Sigmoid colon (tissue), 6 donors: ENCODE measurements at regions not wholly inside any gene's neighbourhood (a gene's known extent, or its start where the extent isn't known, plus 50 kb on each side); places are given as distances from the start of the nearest gene placed in this dataset.

Experiments used
- DNase-seq: peaks from one replicate; pipeline ENCODE4 v3.0.0-alpha.2; 2019
- H3K27ac ChIP-seq, 4 donors: fragments of 200-600 bp; sonication (generic); one replicate each; pipeline ENCODE4 v1.5.1; 2016 to 2019; ENCODE audit warnings: mild to moderate bottlenecking in 1 of 4
- H3K27me3 ChIP-seq, 3 donors: fragments of 200-600 bp; sonication (generic); one replicate each; pipeline ENCODE4 v1.5.1; 2019; ENCODE audit warnings: mild to moderate bottlenecking in 1 of 3
- H3K36me3 ChIP-seq, 4 donors: fragments of 200-600 bp; sonication (generic); one replicate each; pipeline ENCODE4 v1.5.1; 2016 to 2019
- H3K4me1 ChIP-seq, 4 donors: fragments of 200-600 bp; sonication (generic); one replicate each; pipeline ENCODE4 v1.5.1; 2017 to 2019
- H3K4me3 ChIP-seq, 4 donors: fragments of 200-600 bp; sonication (generic); one replicate each; pipeline ENCODE4 v1.5.1; 2017 to 2019; ENCODE audit warnings: mild to moderate bottlenecking in 2 of 4, moderate library complexity in 1 of 4
- H3K9me3 ChIP-seq, 4 donors: fragments of 200-600 bp in 3 of 4; sonication (generic) in 3 of 4; one replicate each; pipeline versions ENCODE4 v1.5.1 to v1.6.1; 2013 to 2019
- CTCF ChIP-seq, 4 experiments: fragments of 450-650 bp in 3 of 4; fragments of 200-600 bp in 1 of 4; IDR thresholded peaks; one replicate each; pipeline ENCODE4 v1.5.1; 2016 to 2019; ENCODE audit warnings: antibody characterized with exemption in 4 of 4, mild to moderate bottlenecking in 3 of 4, moderate library complexity in 2 of 4
- EP300 ChIP-seq, 4 donors: sonication (generic); formaldehyde crosslinking; IDR thresholded peaks; one replicate each; pipeline ENCODE4 v1.6.1; 2017; ENCODE audit warnings: antibody characterized with exemption in 4 of 4
- POLR2A ChIP-seq, 2 donors: fragments of 450-650 bp; IDR thresholded peaks; one replicate each; pipeline ENCODE4 v1.6.1; 2016; ENCODE audit warnings: antibody characterized with exemption in 2 of 2, mild to moderate bottlenecking in 2 of 2, moderate library complexity in 2 of 2
- POLR2AphosphoS5 ChIP-seq, 4 donors: sonication (generic); formaldehyde crosslinking; IDR thresholded peaks; one replicate each; pipeline ENCODE4 v1.6.1; 2017; ENCODE audit warnings: antibody characterized with exemption in 4 of 4
- whole genome bisulfite sequencing, 2 donors: extraction: QIAGEN DNeasy Blood & Tissue Kit; methylation state at CpG; one replicate each; pipeline ENCODE4 v1.1.7; 2013; 5-methylcytosine and 5-hydroxymethylcytosine counted together
- intact Hi-C: fragments of 100-400 bp; cut with DNase I; formaldehyde crosslinking; loops from one replicate; pipeline ENCODE4 v1.15.1; 2023
- donor health status: healthy with polysubstance abuse.
- donor health status: healthy.

- no peak overlapping the region for H3K27ac ChIP-seq
- no peaks in the 10 kb centered on the region for H3K9me3 ChIP-seq
- H3K27me3 ChIP-seq, result no peaks in the 10 kb centered on the region
- H3K36me3 ChIP-seq, result no peaks in the 10 kb centered on the region
- DNase-seq, result no peak
- no peak overlapping the region for H3K4me3 ChIP-seq
- intact Hi-C loops, result no loop called here
- H3K4me1 ChIP-seq, result no peaks in the 10 kb centered on the region
- TF ChIP-seq POLR2AphosphoS5 (IDR thresholded peaks at IDR 0.05) (no peak), EP300 (IDR thresholded peaks at IDR 0.05) (no peak), CTCF (IDR thresholded peaks at IDR 0.05) (no peak), POLR2A (IDR thresholded peaks at IDR 0.05) (no peak)
- WGBS, 2 donors, result 91 to 93% methylated on average over 8 of the region's 8 CpGs
Observed at GRCh38 chr5:130350131-130350530, 445.9 kb downstream of the CHSY3 start.

- 48 to 73% methylated on average over 7 of the region's 7 CpGs for WGBS, 2 donors
- Histone ChIP-seq H3K27ac (no peak overlapping the region), H3K9me3 (no peaks in the 10 kb centered on the region), H3K36me3 (no peaks in the 10 kb centered on the region), H3K4me3 (no peak overlapping the region), H3K27me3 (no peaks in the 10 kb centered on the region), H3K4me1 (no peaks in the 10 kb centered on the region)
- no peak for DNase-seq
- intact Hi-C loops, result no loop called here
- TF ChIP-seq CTCF (IDR thresholded peaks at IDR 0.05) (no peak), POLR2A (IDR thresholded peaks at IDR 0.05) (no peak), EP300 (IDR thresholded peaks at IDR 0.05) (no peak), POLR2AphosphoS5 (IDR thresholded peaks at IDR 0.05) (no peak)
Observed at GRCh38 chr5:130337179-130337888, 433.1 kb downstream of the CHSY3 start.

GRCh38 chr5:130335117-130335516 lies 430.9 kb downstream of the CHSY3 start:
- TF ChIP-seq POLR2A (IDR thresholded peaks at IDR 0.05) (no peak), POLR2AphosphoS5 (IDR thresholded peaks at IDR 0.05) (no peak), EP300 (IDR thresholded peaks at IDR 0.05) (no peak), CTCF (IDR thresholded peaks at IDR 0.05) (no peak)
- Histone ChIP-seq H3K27me3 (no peaks in the 10 kb centered on the region), H3K4me1 (no peaks in the 10 kb centered on the region), H3K36me3 (no peaks in the 10 kb centered on the region), H3K27ac (no peak overlapping the region), H3K9me3 (no peaks in the 10 kb centered on the region), H3K4me3 (no peak overlapping the region)
- 86 to 93% methylated on average over 1 of the region's 1 CpG for whole genome bisulfite sequencing, 2 donors
- no peak for DNase-seq
- intact Hi-C loops, result no loop called here

GRCh38 chr5:130333089-130333488 lies 428.8 kb downstream of the CHSY3 start:
- H3K36me3 ChIP-seq, result no peaks in the 10 kb centered on the region
- H3K9me3 ChIP-seq, result no peaks in the 10 kb centered on the region
- 76 to 86% methylated on average over 2 of the region's 2 CpGs for WGBS, 2 donors
- no peak overlapping the region for H3K4me3 ChIP-seq
- TF ChIP-seq POLR2A (IDR thresholded peaks at IDR 0.05), result no peak
- no peaks in the 10 kb centered on the region for H3K27me3 ChIP-seq
- H3K4me1 ChIP-seq, result no peaks in the 10 kb centered on the region
- no peak overlapping the region for H3K27ac ChIP-seq
- no peak for DNase-seq
- intact Hi-C loops, result no loop called here

GRCh38 chr5:130331332-130331731 lies 427.1 kb downstream of the CHSY3 start:
- H3K9me3 ChIP-seq, result no peaks in the 10 kb centered on the region
- TF ChIP-seq EP300 (IDR thresholded peaks at IDR 0.05), result no peak
- no peak for TF ChIP-seq POLR2AphosphoS5 (IDR thresholded peaks at IDR 0.05)
- no peak for TF ChIP-seq CTCF (IDR thresholded peaks at IDR 0.05)
- no peak for TF ChIP-seq POLR2A (IDR thresholded peaks at IDR 0.05)
- H3K4me3 ChIP-seq, result no peak overlapping the region
- no peaks in the 10 kb centered on the region for H3K27me3 ChIP-seq
- intact Hi-C loops, result no loop called here
- H3K27ac ChIP-seq, result no peak overlapping the region
- whole genome bisulfite sequencing, 2 donors, result 92 to 96% methylated on average over 3 of the region's 3 CpGs
- DNase-seq, result no peak
- H3K36me3 ChIP-seq, result no peaks in the 10 kb centered on the region
- H3K4me1 ChIP-seq, result no peaks in the 10 kb centered on the region
